NOMO-1 (cell line): ENCODE measurements at regions not wholly inside any gene's neighbourhood (a gene's known extent, or its start where the extent isn't known, plus 50 kb on each side); places are given as distances from the start of the nearest gene placed in this dataset.
"Not testable (repeated sequence)": the region's sequence is repeated elsewhere in the genome, so short reads cannot be mapped to it uniquely, and the experiment has no call there.

Source experiments
- DNase-seq, 2 experiments: peaks; one replicate each; lab custom pipeline; 2025; ENCODE audit not compliant: unreplicated experiment in 2 of 2; lab: John Stamatoyannopoulos, UW

- DNase-seq = no peak
Measured at GRCh38 chr9:110076894-110077725, 130.8 kb downstream of the C9orf152 start.

GRCh38 chr9:110077925-110078324 lies 130.0 kb downstream of the C9orf152 start:
- DNase-seq = no peak

- no peak for DNase-seq
Measured at GRCh38 chr9:110078604-110079003, 129.4 kb downstream of the C9orf152 start.

- DNase-seq = no peak
Measured at GRCh38 chr9:110081395-110081794, 126.6 kb downstream of the C9orf152 start.

- no peak for DNase-seq
Measured at GRCh38 chr9:110083866-110084265, 124.1 kb downstream of the C9orf152 start.

GRCh38 chr9:110086537-110086936 lies 121.4 kb downstream of the C9orf152 start:
- no peak for DNase-seq

- no peak for DNase-seq
Measured at GRCh38 chr9:110087605-110088004, 120.4 kb downstream of the C9orf152 start.

- no peak for DNase-seq
Measured at GRCh38 chr9:110088099-110088498, 119.9 kb downstream of the C9orf152 start.

- no peak for DNase-seq
Measured at GRCh38 chr9:110089681-110090370, 118.1 kb downstream of the C9orf152 start.

- no peak for DNase-seq
Measured at GRCh38 chr9:110092792-110093191, 115.2 kb downstream of the C9orf152 start.

- no peak for DNase-seq
Measured at GRCh38 chr9:110093417-110093816, 114.5 kb downstream of the C9orf152 start.

- DNase-seq = no peak
Measured at GRCh38 chr9:110093871-110094270, 114.1 kb downstream of the C9orf152 start.

GRCh38 chr9:110095161-110095595 lies 112.8 kb downstream of the C9orf152 start:
- no peak for DNase-seq

GRCh38 chr9:110095776-110096175 lies 112.2 kb downstream of the C9orf152 start:
- peak; percentile 24 to 58 for DNase-seq

- not testable (repeated sequence) for DNase-seq
Measured at GRCh38 chr9:110096674-110097073, 111.3 kb downstream of the C9orf152 start.

- DNase-seq = peak in 1 of 2 experiments; percentile 12
Measured at GRCh38 chr9:110099236-110100095, 108.5 kb downstream of the C9orf152 start.

GRCh38 chr9:110101531-110102161 lies 106.3 kb downstream of the C9orf152 start:
- DNase-seq = no peak

- DNase-seq = no peak
Measured at GRCh38 chr9:110103257-110103656, 104.7 kb downstream of the C9orf152 start.

- DNase-seq = no peak
Measured at GRCh38 chr9:110104261-110104809, 103.6 kb downstream of the C9orf152 start.

GRCh38 chr9:110105107-110105506 lies 102.9 kb downstream of the C9orf152 start:
- no peak for DNase-seq
